Kidney (tissue), 13 donors: ENCODE measurements at regions not wholly inside any gene's neighbourhood (a gene's known extent, or its start where the extent isn't known, plus 50 kb on each side); places are given as distances from the start of the nearest gene placed in this dataset.

Experiments used
- DNase-seq, 5 donors: peaks; one replicate each; pipeline ENCODE4 v3.0.0-alpha.2; 2013 to 2020
- FAIRE-seq: peaks from 2 replicates; lab custom pipeline; 2012; peaks lifted over from hg19 to GRCh38; lab: Jason Lieb, UNC
- H3K27ac ChIP-seq, 2 donors: one replicate each; pipeline ENCODE4 v1.7.0; 2013; ENCODE audit warnings: low read depth in 2 of 2, low read length in 2 of 2, inconsistent platforms in 1 of 2
- H3K27me3 ChIP-seq: one replicate; pipeline ENCODE4 v1.7.1; 2013; ENCODE audit warnings: low read length, inconsistent platforms; ENCODE audit not compliant: control insufficient read depth, insufficient read depth
- H3K36me3 ChIP-seq, 3 donors: one replicate each; pipeline versions ENCODE4 v1.7.0 to v1.7.1; 2013; ENCODE audit warnings: low read length in 3 of 3, control low read depth in 1 of 3, inconsistent platforms in 1 of 3; ENCODE audit not compliant: insufficient read depth in 3 of 3, control insufficient read depth in 2 of 3
- H3K4me1 ChIP-seq, 3 donors: one replicate each; pipeline versions ENCODE4 v1.7.0 to v1.7.1; 2013; ENCODE audit warnings: low read length in 3 of 3, inconsistent platforms in 1 of 3, low read depth in 1 of 3; ENCODE audit not compliant: control insufficient read depth in 2 of 3, insufficient read depth in 2 of 3
- H3K4me3 ChIP-seq, 3 donors: one replicate each; pipeline versions ENCODE4 v1.7.0 to v1.8.1; 2013; ENCODE audit warnings: low read length in 3 of 3, control low read depth in 1 of 3, inconsistent platforms in 1 of 3
- H3K9ac ChIP-seq, 3 donors: one replicate each; pipeline versions ENCODE4 v1.7.0 to v1.7.1; 2013; ENCODE audit warnings: low read length in 3 of 3, control low read depth in 1 of 3, inconsistent platforms in 1 of 3
- H3K9me3 ChIP-seq, 3 donors: one replicate each; pipeline versions ENCODE4 v1.7.0 to v1.7.1; 2013; ENCODE audit warnings: low read length in 3 of 3, control low read depth in 1 of 3, inconsistent platforms in 1 of 3; ENCODE audit not compliant: control insufficient read depth in 2 of 3, insufficient read depth in 1 of 3
- intact Hi-C: fragments of 100-400 bp; cut with DNase I; formaldehyde crosslinking; loops from one replicate; pipeline ENCODE4 v1.11.1; 2022
- TF ChIP-seq, protein P1 (sequence below): IDR thresholded peaks from 3 replicates; pipeline ENCODE4 v1.5.1; 2012; ENCODE audit warnings: mild to moderate bottlenecking, moderate library complexity, borderline replicate concordance; ENCODE audit not compliant: insufficient read depth; ENCODE audit errors: extremely low read depth
- donor health status: control.
- donor health status: control.
- donor health status: control.
- donor health status: control.
- donor health status: control.
- donor health status: DM: yes; HTN: yes; CAD: no.
- donor health status: Normal renal cell carcinoma (clear cell type).

DNA sequence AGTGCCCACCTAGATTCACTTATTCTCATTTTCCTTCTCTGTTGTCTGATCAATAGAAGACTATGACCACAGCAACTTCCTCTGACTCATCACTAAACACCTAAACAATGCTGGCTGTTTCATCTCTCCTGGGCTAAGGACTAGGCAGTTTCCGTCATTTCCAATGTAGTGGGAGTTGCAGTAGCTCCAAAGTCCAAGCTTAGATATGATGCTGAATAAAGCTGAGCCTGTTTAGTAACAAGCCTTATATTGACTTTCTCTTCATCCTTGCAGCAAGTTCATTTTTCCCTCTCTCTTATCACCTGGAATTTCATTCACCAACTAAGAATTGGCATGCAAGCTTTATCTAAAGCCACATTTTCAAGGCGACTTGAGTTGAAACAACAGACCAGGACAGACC lies 53.5 kb upstream of the PCDH9 start:
- no peaks in the 10 kb centered on the region for H3K9me3 ChIP-seq
- no peak overlapping the region for H3K4me3 ChIP-seq
- TF ChIP-seq, protein P1, sequence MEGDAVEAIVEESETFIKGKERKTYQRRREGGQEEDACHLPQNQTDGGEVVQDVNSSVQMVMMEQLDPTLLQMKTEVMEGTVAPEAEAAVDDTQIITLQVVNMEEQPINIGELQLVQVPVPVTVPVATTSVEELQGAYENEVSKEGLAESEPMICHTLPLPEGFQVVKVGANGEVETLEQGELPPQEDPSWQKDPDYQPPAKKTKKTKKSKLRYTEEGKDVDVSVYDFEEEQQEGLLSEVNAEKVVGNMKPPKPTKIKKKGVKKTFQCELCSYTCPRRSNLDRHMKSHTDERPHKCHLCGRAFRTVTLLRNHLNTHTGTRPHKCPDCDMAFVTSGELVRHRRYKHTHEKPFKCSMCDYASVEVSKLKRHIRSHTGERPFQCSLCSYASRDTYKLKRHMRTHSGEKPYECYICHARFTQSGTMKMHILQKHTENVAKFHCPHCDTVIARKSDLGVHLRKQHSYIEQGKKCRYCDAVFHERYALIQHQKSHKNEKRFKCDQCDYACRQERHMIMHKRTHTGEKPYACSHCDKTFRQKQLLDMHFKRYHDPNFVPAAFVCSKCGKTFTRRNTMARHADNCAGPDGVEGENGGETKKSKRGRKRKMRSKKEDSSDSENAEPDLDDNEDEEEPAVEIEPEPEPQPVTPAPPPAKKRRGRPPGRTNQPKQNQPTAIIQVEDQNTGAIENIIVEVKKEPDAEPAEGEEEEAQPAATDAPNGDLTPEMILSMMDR = no peak
- no peak overlapping the region for H3K27ac ChIP-seq
- no peak for DNase-seq
- FAIRE-seq = no peak
- no peaks in the 10 kb centered on the region for H3K36me3 ChIP-seq
- H3K9ac ChIP-seq = no peak overlapping the region
- no peaks in the 10 kb centered on the region for H3K27me3 ChIP-seq
- intact Hi-C loops = no loop called here
- no peaks in the 10 kb centered on the region for H3K4me1 ChIP-seq

DNA sequence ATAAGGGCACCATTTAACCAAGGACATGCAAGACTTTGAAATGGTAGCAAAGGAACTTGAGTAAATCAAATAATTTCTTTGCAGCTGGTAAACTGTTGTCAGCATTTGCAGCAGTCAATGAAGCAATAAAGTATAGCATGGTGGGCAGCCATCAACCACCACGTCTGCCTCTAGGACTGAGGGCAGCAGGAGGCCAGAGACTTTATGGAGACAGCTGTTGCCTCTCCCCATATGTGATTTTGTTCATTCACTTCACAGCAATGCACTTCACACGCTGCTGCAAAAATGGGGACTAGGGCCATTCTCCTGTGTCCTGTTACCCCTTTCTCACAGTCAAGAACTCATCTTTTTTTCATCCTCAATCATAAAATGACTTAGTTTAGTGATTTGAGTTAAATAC lies 51.3 kb upstream of the PCDH9 start:
- H3K9me3 ChIP-seq = no peaks in the 10 kb centered on the region
- no peaks in the 10 kb centered on the region for H3K4me1 ChIP-seq
- H3K27me3 ChIP-seq = no peaks in the 10 kb centered on the region
- H3K36me3 ChIP-seq = no peaks in the 10 kb centered on the region
- TF ChIP-seq, protein P1 = no peak
- H3K9ac ChIP-seq = no peak overlapping the region
- FAIRE-seq (no peak), DNase-seq (no peak)
- intact Hi-C loops = no loop called here
- no peak overlapping the region for H3K27ac ChIP-seq
- H3K4me3 ChIP-seq = no peak overlapping the region
